HuH-7.5 (cell line): ENCODE measurements at regions not wholly inside any gene's neighbourhood (a gene's known extent, or its start where the extent isn't known, plus 50 kb on each side); places are given as distances from the start of the nearest gene placed in this dataset.

Experiments used
- DNase-seq: peaks from one replicate; pipeline ENCODE4 v3.0.0; 2011; ENCODE audit warnings: low spot score

DNA sequence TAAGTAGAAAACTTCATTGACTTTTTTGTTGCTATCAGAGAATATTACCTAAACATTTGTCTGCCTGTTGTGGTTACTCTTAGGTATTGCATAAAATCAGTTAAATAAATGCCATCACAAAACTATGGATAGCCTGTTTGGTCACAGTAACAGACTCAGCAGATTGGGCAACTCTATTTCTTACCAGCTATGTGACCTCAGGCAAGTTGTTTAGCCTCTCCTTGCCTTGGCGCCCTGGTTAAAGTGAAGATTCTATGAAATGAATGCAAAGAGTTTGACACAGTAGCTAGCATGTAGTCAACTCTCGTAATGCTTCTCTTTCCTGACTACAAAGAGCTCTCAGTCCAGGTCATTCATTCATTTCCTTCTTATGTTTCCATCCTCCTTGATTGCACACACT, 82.5 kb upstream of the ID4 start:
- no peak for DNase-seq

DNA sequence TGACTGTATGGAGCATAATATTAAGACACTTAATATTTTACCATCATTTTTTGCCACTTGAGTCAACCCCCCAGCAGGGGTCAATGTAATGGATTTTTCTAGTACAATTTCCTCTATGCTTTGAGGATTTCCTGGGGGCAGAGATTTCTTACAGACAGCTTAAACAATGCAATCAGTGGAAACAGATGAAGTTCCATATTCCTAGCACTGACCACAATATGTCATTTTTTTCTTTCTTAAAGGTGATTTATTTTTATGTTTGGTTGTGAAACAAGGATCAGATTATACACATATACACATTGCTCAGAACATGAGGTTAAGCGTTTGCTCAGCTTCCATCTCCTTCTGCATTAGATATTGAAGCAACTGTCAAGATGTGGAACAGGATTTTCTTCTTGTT, 82.0 kb upstream of the ID4 start:
- no peak for DNase-seq

DNA sequence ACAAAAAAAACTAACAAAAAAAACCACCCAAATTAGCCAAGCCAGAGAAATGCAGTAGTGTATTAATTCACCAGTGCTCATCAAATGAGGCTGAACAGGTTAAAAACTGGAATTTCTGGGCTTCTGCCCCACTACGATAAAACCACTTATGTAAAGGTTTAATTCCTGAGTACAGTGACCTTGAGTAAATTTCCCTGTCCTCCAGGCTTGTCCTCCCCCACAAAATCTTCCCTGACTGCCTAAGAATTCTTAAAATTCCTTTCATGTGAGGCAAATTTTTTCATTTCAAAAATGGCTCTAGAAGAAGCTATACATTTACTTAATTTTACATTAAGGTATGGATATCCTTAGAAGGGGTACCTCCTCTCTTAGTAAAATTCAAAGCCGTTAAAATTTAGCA, 80.1 kb upstream of the ID4 start:
- DNase-seq: no peak

DNA sequence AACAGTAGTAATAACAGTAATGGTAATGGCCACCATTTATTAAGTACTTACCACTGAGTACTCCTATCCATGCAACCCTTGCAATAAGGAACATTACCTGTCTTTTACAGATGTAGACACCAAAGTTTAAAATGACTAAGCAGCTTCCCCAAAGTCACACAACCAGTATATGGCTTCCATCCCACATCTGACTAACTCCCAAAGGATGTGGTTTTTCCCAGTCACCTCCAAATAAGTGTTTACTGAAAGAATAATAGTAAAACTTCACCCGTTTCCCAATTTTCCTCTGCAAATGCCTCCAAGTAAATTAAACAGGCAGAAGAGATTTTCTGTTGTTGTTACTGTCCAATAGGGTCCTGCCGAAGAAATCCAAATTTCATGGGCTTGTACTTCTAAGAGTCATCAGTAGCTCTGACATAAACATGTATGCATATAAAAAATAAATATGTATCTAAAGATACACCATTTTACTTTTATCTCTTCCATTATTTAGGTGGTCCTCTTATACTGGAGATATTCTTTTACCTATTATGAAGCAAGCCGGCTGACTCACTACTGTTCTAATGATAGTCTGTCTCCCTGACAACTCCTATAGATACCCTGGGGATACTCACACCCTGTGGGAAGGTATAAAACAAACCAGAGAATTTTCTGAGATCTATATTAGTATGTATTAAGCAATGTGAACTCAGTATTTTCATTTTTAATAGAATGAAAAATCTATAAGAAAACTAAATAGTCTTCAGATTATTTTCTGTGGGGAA, 77.9 kb upstream of the ID4 start:
- DNase-seq: no peak

DNA sequence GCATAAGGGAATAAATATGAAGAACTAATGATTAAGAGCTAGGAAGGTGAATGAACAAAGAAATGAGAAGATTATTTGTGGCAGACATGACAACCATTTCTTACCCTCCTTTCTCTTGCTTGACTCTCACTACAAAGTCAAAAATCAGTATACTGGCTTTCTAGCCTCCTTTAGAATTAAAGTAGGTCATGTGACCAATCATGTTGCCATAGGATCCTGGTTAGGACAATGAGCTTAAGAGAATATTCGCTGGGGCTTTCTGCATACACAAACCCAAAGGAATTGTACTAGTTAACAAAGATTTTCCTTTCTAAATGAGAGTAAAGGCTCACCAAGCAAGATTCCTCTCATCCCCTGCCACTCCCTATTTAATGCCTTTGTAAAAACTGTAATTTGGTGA, 76.0 kb upstream of the ID4 start:
- no peak for DNase-seq

DNA sequence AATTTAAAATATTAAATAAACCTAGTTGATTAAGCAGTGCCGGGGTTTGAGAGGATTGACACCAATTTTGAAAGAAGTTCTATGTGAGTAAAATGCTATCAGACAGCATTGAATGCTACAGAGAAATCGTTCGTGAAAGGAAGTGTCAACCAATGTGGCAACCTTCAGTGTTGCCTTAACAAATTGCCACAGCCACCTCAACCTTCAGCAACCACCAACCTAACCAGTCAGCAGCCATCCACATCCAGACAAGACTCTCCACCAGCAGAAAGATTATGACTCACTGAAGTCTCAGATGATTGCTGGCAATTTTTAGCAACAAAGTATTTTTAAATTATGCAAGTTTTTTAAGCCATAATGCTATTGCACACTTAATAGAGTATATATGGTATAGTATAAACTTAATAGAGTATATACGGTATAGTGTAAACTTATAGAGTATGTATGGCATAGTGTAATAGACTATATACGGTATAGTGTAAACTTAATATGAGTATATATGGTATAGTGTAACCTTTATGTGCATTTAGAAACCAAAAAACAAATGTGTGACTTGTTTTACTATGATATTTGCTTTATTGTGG, 65.3 kb upstream of the ID4 start:
- no peak for DNase-seq

DNA sequence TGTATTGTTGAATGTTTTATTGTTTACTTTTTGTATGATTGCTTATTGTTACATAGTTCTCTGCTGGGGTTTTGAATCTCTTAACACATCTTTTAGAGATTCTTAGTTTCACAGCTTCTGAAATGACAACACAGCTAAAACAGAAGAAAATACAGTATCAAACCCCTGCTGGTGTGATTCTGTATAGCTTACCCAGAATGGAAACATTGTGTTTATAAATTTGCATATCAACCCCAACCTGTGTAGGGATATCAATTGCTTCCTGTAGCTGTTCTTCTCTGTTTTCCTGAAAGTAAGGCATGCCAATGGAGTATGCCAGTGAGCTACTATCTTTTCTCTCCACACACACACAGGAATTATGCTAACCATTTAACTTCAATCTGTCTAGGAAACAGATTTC, 64.3 kb upstream of the ID4 start:
- DNase-seq: no peak

DNA sequence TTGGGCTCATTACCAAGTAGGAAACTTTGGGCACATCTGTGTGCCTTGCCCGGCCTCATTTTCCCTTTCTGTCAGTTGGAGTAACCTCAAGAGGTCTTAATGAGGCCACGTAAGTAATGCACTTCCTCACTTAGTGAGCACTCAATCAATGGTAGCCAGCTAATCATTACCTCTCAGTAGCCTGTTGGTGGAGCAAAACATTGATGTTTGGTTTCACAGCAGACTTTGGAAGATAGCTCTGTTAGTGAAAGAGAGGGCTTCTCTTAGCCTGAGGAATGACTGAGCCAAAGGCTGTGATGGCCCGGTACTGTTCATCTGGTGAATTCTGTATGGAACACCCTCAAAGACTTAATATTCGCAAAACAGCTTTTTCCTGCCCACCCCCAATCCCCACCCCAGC, 55.9 kb upstream of the ID4 start:
- DNase-seq: no peak

DNA sequence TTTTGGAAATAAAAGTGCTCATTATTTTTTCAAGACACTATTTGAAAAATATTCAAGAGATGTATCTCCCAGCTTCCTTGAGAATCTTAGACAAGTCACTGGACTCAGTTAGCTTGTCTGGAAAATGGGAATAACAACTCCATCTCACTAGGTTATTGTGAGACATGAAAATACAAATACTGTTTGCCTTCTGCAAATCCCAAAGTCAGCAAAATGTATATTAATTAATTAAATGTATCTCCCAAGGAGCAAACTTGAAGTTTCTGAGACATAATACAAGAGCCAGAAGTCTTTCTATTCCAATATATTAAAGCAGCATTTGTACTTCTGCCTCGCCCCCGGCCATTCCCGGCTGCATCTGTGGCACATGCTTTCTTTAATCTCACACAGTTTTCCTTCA, 54.6 kb upstream of the ID4 start:
- DNase-seq: no peak
